Breast epithelium (tissue), 4 donors: ENCODE measurements at regions not wholly inside any gene's neighbourhood (a gene's known extent, or its start where the extent isn't known, plus 50 kb on each side); places are given as distances from the start of the nearest gene placed in this dataset.
"Not testable (repeated sequence)": the region's sequence is repeated elsewhere in the genome, so short reads cannot be mapped to it uniquely, and the experiment has no call there.

ENCODE experiments used
- DNase-seq, 2 donors: peaks; one replicate each; pipeline ENCODE4 v3.0.0-alpha.2; 2019; ENCODE audit warnings: low spot score in 2 of 2
- H3K27ac ChIP-seq, 2 donors: fragments of 200-600 bp; sonication (generic) in 1 of 2; one replicate each; pipeline ENCODE4 v1.5.1; 2016 to 2019; ENCODE audit warnings: mild to moderate bottlenecking in 1 of 2
- H3K27me3 ChIP-seq, 2 donors: fragments of 200-600 bp; sonication (generic) in 1 of 2; one replicate each; pipeline versions ENCODE4 v1.5.1 to v1.6.0; 2017 to 2019; ENCODE audit warnings: control low read depth in 1 of 2, mild to moderate bottlenecking in 1 of 2
- H3K36me3 ChIP-seq: fragments of 200-600 bp; one replicate; pipeline ENCODE4 v1.5.1; 2019
- H3K4me1 ChIP-seq, 2 donors: fragments of 200-600 bp; sonication (generic); one replicate each; pipeline ENCODE4 v1.5.1; 2016 to 2019; ENCODE audit warnings: control low read depth in 1 of 2
- H3K4me3 ChIP-seq, 3 donors: fragments of 200-600 bp; sonication (generic); 1 replicate in 2 of 3; 2 replicates in 1 of 3; pipeline ENCODE4 v1.5.1; 2016 to 2019; ENCODE audit warnings: mild to moderate bottlenecking in 3 of 3, moderate library complexity in 2 of 3
- H3K9me3 ChIP-seq, 2 donors: fragments of 200-600 bp; sonication (generic) in 1 of 2; one replicate each; pipeline ENCODE4 v1.5.1; 2016 to 2019; ENCODE audit warnings: control low read depth in 1 of 2
- CTCF ChIP-seq, 3 donors: fragments of 450-650 bp; IDR thresholded peaks; one replicate each; pipeline ENCODE4 v1.5.1; 2016 to 2017; ENCODE audit warnings: antibody characterized with exemption in 3 of 3, mild to moderate bottlenecking in 3 of 3, moderate library complexity in 3 of 3
- POLR2A ChIP-seq: fragments of 450-650 bp; IDR thresholded peaks from one replicate; pipeline ENCODE4 v1.6.1; 2016; ENCODE audit warnings: antibody characterized with exemption, mild to moderate bottlenecking, moderate library complexity
- POLR2AphosphoS5 ChIP-seq, 3 donors: sonication (generic); formaldehyde crosslinking; IDR thresholded peaks; one replicate each; pipeline ENCODE4 v1.6.1; 2017; ENCODE audit warnings: antibody characterized with exemption in 3 of 3
- intact Hi-C: fragments of 100-400 bp; cut with DNase I; formaldehyde crosslinking; loops from one replicate; pipeline ENCODE4 v1.15.1; 2023; ENCODE audit warnings: low total_unique reads

GRCh38 chr12:127170226-127171180, 1096.5 kb upstream of the TMEM132C start:
- no peak overlapping the region for H3K4me3 ChIP-seq
- no peaks in the 10 kb centered on the region for H3K36me3 ChIP-seq
- DNase-seq: no peak
- TF ChIP-seq POLR2AphosphoS5 (IDR thresholded peaks at IDR 0.05) (no peak), POLR2A (no peak), CTCF (IDR thresholded peaks at IDR 0.05) (no peak)
- no peaks in the 10 kb centered on the region for H3K27me3 ChIP-seq
- H3K9me3 ChIP-seq: no peaks in the 10 kb centered on the region
- no peaks in the 10 kb centered on the region for H3K4me1 ChIP-seq
- no peak overlapping the region for H3K27ac ChIP-seq
- intact Hi-C loops: loop anchor here (1.0 kb wide), 1 partner anchor 28 kb away; no protein-coding TSS in a partner anchor

- H3K4me3 ChIP-seq: no peak overlapping the region
- no peak for TF ChIP-seq CTCF (IDR thresholded peaks at IDR 0.05)
- no peaks in the 10 kb centered on the region for H3K36me3 ChIP-seq
- intact Hi-C loops: no loop called here
- H3K4me1 ChIP-seq: no peaks in the 10 kb centered on the region
- no peak overlapping the region for H3K27ac ChIP-seq
- peaks cover 9 to 14% of the 10 kb centered on the region in 2 donors for H3K9me3 ChIP-seq
- H3K27me3 ChIP-seq: no peaks in the 10 kb centered on the region
- no peak for DNase-seq
These were observed 1094.1 kb upstream of the TMEM132C start for GRCh38 chr12:127172861-127173260.

- DNase-seq, H3K27ac ChIP-seq, H3K36me3 ChIP-seq, H3K27me3 ChIP-seq, H3K4me3 ChIP-seq, intact Hi-C loops, H3K4me1 ChIP-seq: not testable (repeated sequence)
- peaks cover 9 to 18% of the 10 kb centered on the region in 2 donors for H3K9me3 ChIP-seq
These were observed 1093.0 kb upstream of the TMEM132C start for GRCh38 chr12:127173971-127174370.

GRCh38 chr12:127174881-127175280, 1092.1 kb upstream of the TMEM132C start:
- Histone ChIP-seq H3K27me3 (no peaks in the 10 kb centered on the region), H3K4me3 (no peak overlapping the region), H3K4me1 (no peaks in the 10 kb centered on the region), H3K27ac (no peak overlapping the region), H3K9me3 (peaks cover 9 to 18% of the 10 kb centered on the region in 2 donors), H3K36me3 (no peaks in the 10 kb centered on the region)
- TF ChIP-seq POLR2A (no peak), POLR2AphosphoS5 (IDR thresholded peaks at IDR 0.05) (no peak), CTCF (IDR thresholded peaks at IDR 0.05) (no peak)
- intact Hi-C loops: no loop called here
- no peak for DNase-seq

- Histone ChIP-seq H3K4me3 (no peak overlapping the region), H3K4me1 (no peaks in the 10 kb centered on the region), H3K9me3 (peaks cover 9 to 18% of the 10 kb centered on the region in 2 donors), H3K27ac (no peak overlapping the region), H3K36me3 (no peaks in the 10 kb centered on the region), H3K27me3 (no peaks in the 10 kb centered on the region)
- intact Hi-C loops: no loop called here
- no peak for DNase-seq
- TF ChIP-seq POLR2AphosphoS5 (IDR thresholded peaks at IDR 0.05) (no peak), POLR2A (no peak), CTCF (IDR thresholded peaks at IDR 0.05) (no peak)
These were observed 1091.6 kb upstream of the TMEM132C start for GRCh38 chr12:127175361-127175760.
